Endothelial cell of umbilical vein (primary cell): ENCODE measurements at regions not wholly inside any gene's neighbourhood (a gene's known extent, or its start where the extent isn't known, plus 50 kb on each side); places are given as distances from the start of the nearest gene placed in this dataset.

Experiments used
- BruUV-seq: library from RNA; stranded (reverse); fragments of 400-500 nt; replicated peaks from 2 replicates; lab custom pipeline; 2021; lab: Mats Ljungman, UMichigan
- CTCF ChIA-PET: fragments of 300-600, 350-600 bp; sonication (Branson Sonifier 250); formaldehyde crosslinking; loops from one replicate; lab custom pipeline; 2021; ENCODE audit warnings: antibody characterized with exemption, inconsistent platforms; lab: Charles Lee
- POLR2A ChIA-PET: fragments of 300-600, 350-600 bp; sonication (Branson Sonifier 250); formaldehyde crosslinking; loops from one replicate; lab custom pipeline; 2021; ENCODE audit warnings: antibody characterized with exemption, inconsistent platforms; lab: Charles Lee
- DNase-seq: peaks from one replicate; pipeline ENCODE4 v3.0.0-alpha.2; 2011; ENCODE audit warnings: low read depth, low spot score
- FAIRE-seq: peaks from 2 replicates; lab custom pipeline; 2011; peaks lifted over from hg19 to GRCh38; lab: Jason Lieb, UNC
- H2AFZ ChIP-seq: 2 replicates; pipeline ENCODE4 v1.6.0; 2012; ENCODE audit warnings: low read depth, low read length, control low read depth, inconsistent platforms
- H3K27ac ChIP-seq: 2 replicates; pipeline ENCODE4 v1.5.1; 2011; ENCODE audit warnings: low read depth, mild to moderate bottlenecking, control low read depth, low read length, moderate library complexity; ENCODE audit not compliant: insufficient read depth
- H3K27me3 ChIP-seq, 2 experiments: 2 replicates each; pipeline versions ENCODE4 v1.6.0 to v1.6.1; 2011; ENCODE audit warnings: low read length in 2 of 2, mixed read lengths in 1 of 2; ENCODE audit not compliant: control insufficient read depth in 2 of 2, insufficient read depth in 2 of 2
- H3K36me3 ChIP-seq, 2 experiments: 2 replicates in 1 of 2; 3 replicates in 1 of 2; pipeline ENCODE4 v1.5.1; 2011; ENCODE audit warnings: low read length in 2 of 2, mild to moderate bottlenecking in 1 of 2, moderate library complexity in 1 of 2; ENCODE audit not compliant: control insufficient read depth in 2 of 2, insufficient read depth in 2 of 2; ENCODE audit errors: extremely low read depth in 1 of 2
- H3K4me1 ChIP-seq: 3 replicates; pipeline ENCODE4 v1.5.1; 2011; ENCODE audit warnings: mild to moderate bottlenecking, low read length; ENCODE audit not compliant: control insufficient read depth, insufficient read depth; ENCODE audit errors: extremely low read depth
- H3K4me2 ChIP-seq: 2 replicates; pipeline ENCODE4 v1.6.1; 2011; ENCODE audit warnings: low read length, control low read depth, mixed read lengths; ENCODE audit not compliant: insufficient read depth
- H3K4me3 ChIP-seq, 3 experiments: fragments of 200-600 bp in 1 of 3; sonication (generic), shearing (Covaris generic) in 1 of 3; replicated peaks in 1 of 3; 2 replicates each; pipeline ENCODE4 v1.5.1; 2011 to 2016; ENCODE audit warnings: control low read depth in 3 of 3, low read length in 3 of 3, mild to moderate bottlenecking in 2 of 3, inconsistent platforms in 1 of 3, low read depth in 1 of 3, moderate library complexity in 1 of 3; ENCODE audit not compliant: insufficient read depth in 1 of 3
- H3K79me2 ChIP-seq: 2 replicates; pipeline ENCODE4 v1.6.0; 2012; ENCODE audit warnings: low read length, inconsistent platforms; ENCODE audit not compliant: control insufficient read depth, insufficient read depth
- H3K9ac ChIP-seq: replicated peaks from 2 replicates; pipeline ENCODE3; 2011; ENCODE audit warnings: low read length, control low read depth; ENCODE audit not compliant: insufficient read depth; ENCODE audit errors: extremely low read depth
- H3K9me1 ChIP-seq: replicated peaks from 3 replicates; pipeline ENCODE4 v1.6.0; 2011; ENCODE audit warnings: mild to moderate bottlenecking, low read length; ENCODE audit not compliant: control insufficient read depth, insufficient read depth; ENCODE audit errors: extremely low read depth
- H3K9me3 ChIP-seq: replicated peaks from 2 replicates; pipeline ENCODE4 v1.5.1; 2012; ENCODE audit warnings: low read length, inconsistent platforms; ENCODE audit not compliant: control insufficient read depth, insufficient read depth
- H4K20me1 ChIP-seq: replicated peaks from 2 replicates; pipeline ENCODE3; 2011; ENCODE audit warnings: mild to moderate bottlenecking, low read length; ENCODE audit not compliant: control insufficient read depth, insufficient read depth; ENCODE audit errors: extremely low read depth
- EZH2 ChIP-seq: IDR thresholded peaks from 2 replicates; pipeline ENCODE4 v1.6.1; 2012; ENCODE audit warnings: borderline replicate concordance, low read depth, mild to moderate bottlenecking, moderate library complexity, low read length, inconsistent platforms; ENCODE audit not compliant: severe bottlenecking
- FOS ChIP-seq: IDR thresholded peaks from 2 replicates; pipeline ENCODE4 v1.6.1; 2011; ENCODE audit warnings: mild to moderate bottlenecking, low read length, moderate library complexity, borderline replicate concordance; ENCODE audit not compliant: insufficient read depth
- GATA2 ChIP-seq: IDR thresholded peaks from 2 replicates; pipeline ENCODE4 v1.7.0; 2011; ENCODE audit warnings: low read depth, mild to moderate bottlenecking, moderate library complexity, mixed read lengths, low read length; ENCODE audit not compliant: insufficient read length, insufficient read depth
- JUN ChIP-seq: IDR thresholded peaks from 2 replicates; pipeline ENCODE4 v1.6.1; 2011; ENCODE audit warnings: borderline replicate concordance, low read depth; ENCODE audit not compliant: insufficient read length, insufficient read depth
- MYC ChIP-seq: IDR thresholded peaks from one replicate; pipeline ENCODE4 v1.6.1; 2011; ENCODE audit warnings: mild to moderate bottlenecking, low read depth, low read length
- POLR2A ChIP-seq: IDR thresholded peaks from 2 replicates; pipeline ENCODE4 v1.6.1; 2012; ENCODE audit warnings: low read depth, mild to moderate bottlenecking, control low read depth, low read length
- POLR2AphosphoS5 ChIP-seq: IDR thresholded peaks from 2 replicates; pipeline ENCODE4 v1.6.1; 2012; ENCODE audit warnings: low read depth, mild to moderate bottlenecking, control low read depth, low read length, moderate library complexity; ENCODE audit not compliant: insufficient read depth
- dilution Hi-C: fragments of 300-500 bp; cut with MboI; formaldehyde crosslinking; loops from one replicate; pipeline ENCODE4 v1.15.0; 2019; ENCODE audit warnings: low sequenced_read_pairs; ENCODE audit not compliant: extremely low pct_ligation_motif_present
- intact Hi-C: fragments of 100-400 bp; cut with micrococcal nuclease; formaldehyde crosslinking; loops from one replicate; pipeline ENCODE4 v1.10.0; 2022
- TF ChIP-seq, protein P1 (sequence below): IDR thresholded peaks from 2 replicates; pipeline ENCODE4 v1.6.1; 2011; ENCODE audit not compliant: insufficient read depth, insufficient read length
- TF ChIP-seq, protein P2 (sequence below), 2 donors: IDR thresholded peaks; 1 replicate in 1 of 2; 2 replicates in 1 of 2; pipeline ENCODE4 v1.5.1; 2011; ENCODE audit warnings: low read length in 2 of 2, mild to moderate bottlenecking in 2 of 2, moderate library complexity in 2 of 2, control low read depth in 1 of 2, inconsistent platforms in 1 of 2, low read depth in 1 of 2; ENCODE audit not compliant: insufficient read depth in 1 of 2; ENCODE audit errors: extremely low read depth in 1 of 2

DNA sequence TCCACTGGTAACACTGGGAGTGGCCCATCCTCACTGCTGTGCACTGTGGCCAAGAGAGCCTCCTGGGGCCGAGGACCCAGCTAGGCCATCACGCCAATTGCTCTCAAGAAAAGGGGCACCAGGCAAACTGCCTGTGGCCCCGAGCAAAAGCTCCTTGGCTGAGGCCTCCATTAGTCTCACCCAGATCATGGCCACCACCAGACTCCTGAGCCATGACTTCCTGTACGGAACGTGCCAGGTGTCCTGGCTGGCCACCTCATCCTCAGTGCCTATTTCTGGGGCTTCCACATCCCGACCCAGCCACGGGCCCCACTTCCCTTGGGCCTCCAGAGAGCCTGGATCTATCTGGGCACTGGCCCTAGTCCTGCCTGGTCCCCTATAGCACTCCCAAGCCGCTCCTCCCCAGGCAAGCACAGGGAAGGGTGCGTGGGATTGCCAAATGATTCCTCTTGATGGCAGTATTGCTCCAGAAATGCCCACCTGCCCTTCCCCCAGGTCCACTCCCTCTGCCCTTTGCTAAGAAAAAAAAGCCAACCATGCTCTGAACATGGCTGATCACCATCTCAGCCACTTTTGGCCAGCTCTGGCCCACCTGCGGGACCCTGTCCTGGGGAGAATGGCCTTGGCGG lies 212.6 kb upstream of the AGTR2 start:
- DNase-seq = no peak
- no peaks in the 10 kb centered on the region for H3K9me3 ChIP-seq
- no TSS peak for BruUV-seq
- H3K9me1 ChIP-seq = no peaks in the 10 kb centered on the region
- CTCF ChIA-PET = no interaction called here
- intact Hi-C loops (no loop called here), dilution Hi-C loops (no loop called here)
- no peak overlapping the region for H3K27ac ChIP-seq
- no peak for FAIRE-seq
- H4K20me1 ChIP-seq = no peaks in the 10 kb centered on the region
- H3K9ac ChIP-seq = no peak overlapping the region
- no peak for TF ChIP-seq JUN
- H3K4me3 ChIP-seq = no peak overlapping the region
- POLR2A ChIA-PET = no interaction called here
- H3K27me3 ChIP-seq = no peaks in the 10 kb centered on the region
- no peaks in the 10 kb centered on the region for H3K36me3 ChIP-seq
- no peak overlapping the region for H2AFZ ChIP-seq
- no peaks in the 10 kb centered on the region for H3K4me1 ChIP-seq
- no peak overlapping the region for H3K4me2 ChIP-seq
- H3K79me2 ChIP-seq = no peaks in the 10 kb centered on the region

DNA sequence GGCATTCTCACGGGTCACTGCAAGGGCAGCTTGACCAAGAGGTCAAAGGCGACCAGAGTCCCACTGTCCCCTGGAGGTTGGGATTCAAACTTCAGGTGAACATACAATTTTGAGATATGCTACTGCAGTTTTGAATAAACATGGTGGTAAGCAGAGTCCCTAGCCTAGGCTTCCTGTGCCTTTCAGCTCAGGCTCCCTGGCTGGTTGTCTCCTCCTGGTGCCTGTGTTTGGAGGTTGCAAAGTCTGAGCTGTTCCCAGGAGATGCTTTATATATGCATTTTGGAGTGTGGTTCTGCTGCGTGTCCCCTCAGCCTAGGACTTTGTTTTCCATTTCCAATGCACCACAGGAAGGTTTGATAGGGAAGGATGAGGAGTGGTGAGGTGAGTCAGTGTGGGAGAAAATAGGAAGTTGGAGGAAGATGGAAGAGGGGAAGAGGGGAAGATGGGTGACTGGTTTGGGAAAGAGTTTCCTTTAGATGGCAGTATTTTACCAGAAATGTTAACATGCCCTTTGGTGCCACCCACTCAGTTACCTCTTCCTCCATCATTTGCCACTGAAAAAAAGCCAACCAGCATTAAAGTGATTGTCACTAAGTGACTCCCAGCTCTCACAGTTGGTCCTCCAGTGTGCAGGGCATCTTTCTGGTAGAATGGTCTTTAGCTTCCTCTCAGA lies 211.7 kb upstream of the AGTR2 start:
- Histone ChIP-seq H4K20me1 (no peaks in the 10 kb centered on the region), H3K36me3 (no peaks in the 10 kb centered on the region), H2AFZ (no peak overlapping the region), H3K9me1 (no peaks in the 10 kb centered on the region), H3K4me2 (no peak overlapping the region), H3K27me3 (no peaks in the 10 kb centered on the region), H3K9ac (no peak overlapping the region), H3K4me1 (no peaks in the 10 kb centered on the region), H3K9me3 (no peaks in the 10 kb centered on the region), H3K4me3 (no peak overlapping the region), H3K79me2 (no peaks in the 10 kb centered on the region), H3K27ac (no peak overlapping the region)
- FAIRE-seq (no peak), DNase-seq (no peak)
- intact Hi-C loops (no loop called here), dilution Hi-C loops (no loop called here)
- ChIA-PET CTCF (no interaction called here), POLR2A (no interaction called here)
- TF ChIP-seq, protein P1, sequence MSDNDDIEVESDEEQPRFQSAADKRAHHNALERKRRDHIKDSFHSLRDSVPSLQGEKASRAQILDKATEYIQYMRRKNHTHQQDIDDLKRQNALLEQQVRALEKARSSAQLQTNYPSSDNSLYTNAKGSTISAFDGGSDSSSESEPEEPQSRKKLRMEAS = no peak
- TF ChIP-seq JUN (no peak), GATA2 (no peak), FOS (no peak), POLR2AphosphoS5 (no peak), MYC (no peak), POLR2A (no peak), EZH2 (no peak)
- TF ChIP-seq, protein P2, sequence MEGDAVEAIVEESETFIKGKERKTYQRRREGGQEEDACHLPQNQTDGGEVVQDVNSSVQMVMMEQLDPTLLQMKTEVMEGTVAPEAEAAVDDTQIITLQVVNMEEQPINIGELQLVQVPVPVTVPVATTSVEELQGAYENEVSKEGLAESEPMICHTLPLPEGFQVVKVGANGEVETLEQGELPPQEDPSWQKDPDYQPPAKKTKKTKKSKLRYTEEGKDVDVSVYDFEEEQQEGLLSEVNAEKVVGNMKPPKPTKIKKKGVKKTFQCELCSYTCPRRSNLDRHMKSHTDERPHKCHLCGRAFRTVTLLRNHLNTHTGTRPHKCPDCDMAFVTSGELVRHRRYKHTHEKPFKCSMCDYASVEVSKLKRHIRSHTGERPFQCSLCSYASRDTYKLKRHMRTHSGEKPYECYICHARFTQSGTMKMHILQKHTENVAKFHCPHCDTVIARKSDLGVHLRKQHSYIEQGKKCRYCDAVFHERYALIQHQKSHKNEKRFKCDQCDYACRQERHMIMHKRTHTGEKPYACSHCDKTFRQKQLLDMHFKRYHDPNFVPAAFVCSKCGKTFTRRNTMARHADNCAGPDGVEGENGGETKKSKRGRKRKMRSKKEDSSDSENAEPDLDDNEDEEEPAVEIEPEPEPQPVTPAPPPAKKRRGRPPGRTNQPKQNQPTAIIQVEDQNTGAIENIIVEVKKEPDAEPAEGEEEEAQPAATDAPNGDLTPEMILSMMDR (IDR thresholded peaks at IDR 0.05; ENCODE audit: extremely low read depth in 1 of 2, insufficient read depth in 1 of 2, low read depth in 1 of 2, low read length in 2 of 2) = no peak
- BruUV-seq = no TSS peak
